Mesenchymal stem cell (in vitro differentiated cells and primary cell): ENCODE measurements at regions not wholly inside any gene's neighbourhood (a gene's known extent, or its start where the extent isn't known, plus 50 kb on each side); places are given as distances from the start of the nearest gene placed in this dataset.

ENCODE experiments used
- DNase-seq: peaks from one replicate; pipeline ENCODE4 v3.0.0-alpha.2; 2013
- H2AFZ ChIP-seq: one replicate; pipeline ENCODE4 v1.6.1; 2013; ENCODE audit warnings: low read depth, mild to moderate bottlenecking, control low read depth, inconsistent platforms, low read length, moderate library complexity
- H2AK5ac ChIP-seq: 2 replicates; pipeline ENCODE4 v1.6.1; 2013; ENCODE audit warnings: low read length, moderate library complexity, mild to moderate bottlenecking, inconsistent platforms; ENCODE audit not compliant: severe bottlenecking
- H2BK120ac ChIP-seq: one replicate; pipeline ENCODE4 v1.6.1; 2013; ENCODE audit warnings: low read depth, mild to moderate bottlenecking, inconsistent platforms, low read length, moderate library complexity
- H2BK12ac ChIP-seq, 2 experiments: one replicate each; pipeline ENCODE4 v1.6.1; 2013; ENCODE audit warnings: inconsistent platforms in 2 of 2, low read length in 2 of 2, mild to moderate bottlenecking in 2 of 2, moderate library complexity in 2 of 2, control low read depth in 1 of 2
- H2BK15ac ChIP-seq: one replicate; pipeline ENCODE4 v1.6.1; 2013; ENCODE audit warnings: mild to moderate bottlenecking, low read depth, inconsistent platforms; ENCODE audit not compliant: poor library complexity, severe bottlenecking
- H2BK5ac ChIP-seq: 2 replicates; pipeline ENCODE4 v1.6.1; 2013; ENCODE audit warnings: low read depth, mild to moderate bottlenecking, low read length, control low read depth, inconsistent platforms; ENCODE audit not compliant: poor library complexity, severe bottlenecking
- H3K14ac ChIP-seq, 2 experiments: one replicate each; pipeline ENCODE4 v1.6.1; 2013; ENCODE audit warnings: inconsistent platforms in 2 of 2, low read length in 2 of 2, control low read depth in 1 of 2, mild to moderate bottlenecking in 1 of 2, moderate library complexity in 1 of 2
- H3K18ac ChIP-seq, 2 experiments: one replicate each; pipeline ENCODE4 v1.6.1; 2013; ENCODE audit warnings: inconsistent platforms in 2 of 2, low read length in 2 of 2, control low read depth in 1 of 2, low read depth in 1 of 2, mild to moderate bottlenecking in 1 of 2
- H3K23ac ChIP-seq, 2 experiments: one replicate each; pipeline ENCODE4 v1.6.1; 2013; ENCODE audit warnings: inconsistent platforms in 2 of 2, low read length in 2 of 2, mild to moderate bottlenecking in 2 of 2, moderate library complexity in 2 of 2, control low read depth in 1 of 2
- H3K27ac ChIP-seq: 2 replicates; pipeline ENCODE4 v1.5.1; 2013; ENCODE audit warnings: mild to moderate bottlenecking, moderate library complexity, low read length, control low read depth, inconsistent platforms; ENCODE audit not compliant: poor library complexity, severe bottlenecking
- H3K27me3 ChIP-seq, 2 experiments: 2 replicates each; pipeline versions ENCODE4 v1.6.1 to v1.7.0; 2013; ENCODE audit warnings: low read length in 2 of 2, mild to moderate bottlenecking in 2 of 2, moderate library complexity in 2 of 2, control low read depth in 1 of 2, inconsistent platforms in 1 of 2; ENCODE audit not compliant: control insufficient read depth in 1 of 2, insufficient read depth in 1 of 2
- H3K36me3 ChIP-seq, 2 experiments: 2 replicates each; pipeline versions ENCODE4 v1.6.1 to v1.7.0; 2013; ENCODE audit warnings: low read length in 2 of 2, control low read depth in 1 of 2, inconsistent platforms in 1 of 2, low read depth in 1 of 2, mild to moderate bottlenecking in 1 of 2; ENCODE audit not compliant: insufficient read depth in 2 of 2, control insufficient read depth in 1 of 2
- H3K4ac ChIP-seq, 2 experiments: one replicate each; pipeline ENCODE4 v1.6.1; 2013; ENCODE audit warnings: inconsistent platforms in 2 of 2, low read length in 2 of 2, mild to moderate bottlenecking in 2 of 2, moderate library complexity in 2 of 2, control low read depth in 1 of 2, low read depth in 1 of 2
- H3K4me1 ChIP-seq: 2 replicates; pipeline ENCODE4 v1.6.1; 2013; ENCODE audit warnings: low read depth, low read length, control low read depth; ENCODE audit not compliant: control insufficient read depth, insufficient read depth
- H3K4me2 ChIP-seq: 2 replicates; pipeline ENCODE4 v1.6.1; 2013; ENCODE audit warnings: low read length, mild to moderate bottlenecking, inconsistent platforms; ENCODE audit not compliant: poor library complexity, severe bottlenecking
- H3K4me3 ChIP-seq, 2 experiments: 2 replicates each; pipeline versions ENCODE4 v1.5.1 to v1.7.0; 2013; ENCODE audit warnings: low read length in 2 of 2, mild to moderate bottlenecking in 2 of 2, control low read depth in 1 of 2, low read depth in 1 of 2; ENCODE audit not compliant: insufficient read depth in 1 of 2
- H3K79me1 ChIP-seq: replicated peaks from 2 replicates; pipeline ENCODE4 v1.6.1; 2013; ENCODE audit warnings: mild to moderate bottlenecking, control low read depth, low read length, inconsistent platforms; ENCODE audit not compliant: poor library complexity, severe bottlenecking
- H3K9ac ChIP-seq: 2 replicates; pipeline ENCODE4 v1.7.0; 2013; ENCODE audit warnings: mild to moderate bottlenecking, low read length, moderate library complexity
- H3K9me3 ChIP-seq: 2 replicates; pipeline ENCODE4 v1.7.0; 2013; ENCODE audit warnings: mild to moderate bottlenecking, low read length; ENCODE audit not compliant: control insufficient read depth
- H4K8ac ChIP-seq: one replicate; pipeline ENCODE4 v1.6.1; 2013; ENCODE audit warnings: inconsistent platforms, mild to moderate bottlenecking, low read length, moderate library complexity
- H4K91ac ChIP-seq: one replicate; pipeline ENCODE4 v1.6.1; 2013; ENCODE audit warnings: mild to moderate bottlenecking, low read length, inconsistent platforms
- WGBS: methylation state at CpG from one replicate; pipeline ENCODE4 v1.1.7; 2013; ENCODE audit warnings: mixed read lengths; 5-methylcytosine and 5-hydroxymethylcytosine counted together

DNA sequence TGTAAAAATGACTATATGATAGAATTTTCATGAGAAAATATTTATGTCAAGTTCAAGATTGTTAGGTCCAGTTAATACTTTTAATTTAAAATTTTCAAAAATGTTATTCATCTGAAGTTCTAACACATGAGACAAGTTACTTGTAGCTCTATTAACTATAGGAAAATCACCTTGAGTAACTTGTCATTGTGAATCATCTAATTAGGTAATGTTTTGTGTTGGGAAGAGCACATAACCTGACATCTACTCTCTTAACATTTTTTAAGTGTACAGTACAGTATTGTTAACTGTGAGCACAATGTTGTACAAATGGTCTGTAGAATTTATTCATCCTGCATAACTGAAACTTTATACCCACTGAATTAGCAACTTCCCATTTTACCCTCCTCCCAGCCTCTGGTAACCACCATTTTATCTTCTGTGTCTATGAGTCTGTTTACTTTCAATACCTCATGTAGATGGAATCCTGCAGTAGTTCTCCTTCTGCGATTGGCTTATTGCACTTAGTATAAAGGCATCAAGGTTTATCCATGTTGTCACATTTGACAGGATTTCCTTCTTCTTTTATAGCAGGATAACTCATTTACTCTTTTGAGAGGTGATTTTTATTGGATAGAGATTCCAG, 54.6 kb downstream of the ARL4A start:
- H3K14ac ChIP-seq: no peak overlapping the region
- H3K27me3 ChIP-seq: no peaks in the 10 kb centered on the region
- WGBS: no CpG with 5 or more reads among the region's 1 CpG
- no peak overlapping the region for H3K4ac ChIP-seq
- no peak overlapping the region for H4K91ac ChIP-seq
- no peak overlapping the region for H2AFZ ChIP-seq
- no peak overlapping the region for H3K4me3 ChIP-seq
- H3K23ac ChIP-seq: no peak overlapping the region
- H2BK12ac ChIP-seq: no peak overlapping the region
- no peak overlapping the region for H2BK15ac ChIP-seq
- H3K79me1 ChIP-seq: no peaks in the 10 kb centered on the region
- H3K4me2 ChIP-seq: no peak overlapping the region
- H3K9ac ChIP-seq: no peak overlapping the region
- H2BK120ac ChIP-seq: no peak overlapping the region
- H3K9me3 ChIP-seq: no peaks in the 10 kb centered on the region
- no peak overlapping the region for H2BK5ac ChIP-seq
- DNase-seq: no peak
- no peak overlapping the region for H3K27ac ChIP-seq
- no peaks in the 10 kb centered on the region for H3K4me1 ChIP-seq
- no peak overlapping the region for H4K8ac ChIP-seq
- no peaks in the 10 kb centered on the region for H3K36me3 ChIP-seq
- no peak overlapping the region for H2AK5ac ChIP-seq
- no peak overlapping the region for H3K18ac ChIP-seq

DNA sequence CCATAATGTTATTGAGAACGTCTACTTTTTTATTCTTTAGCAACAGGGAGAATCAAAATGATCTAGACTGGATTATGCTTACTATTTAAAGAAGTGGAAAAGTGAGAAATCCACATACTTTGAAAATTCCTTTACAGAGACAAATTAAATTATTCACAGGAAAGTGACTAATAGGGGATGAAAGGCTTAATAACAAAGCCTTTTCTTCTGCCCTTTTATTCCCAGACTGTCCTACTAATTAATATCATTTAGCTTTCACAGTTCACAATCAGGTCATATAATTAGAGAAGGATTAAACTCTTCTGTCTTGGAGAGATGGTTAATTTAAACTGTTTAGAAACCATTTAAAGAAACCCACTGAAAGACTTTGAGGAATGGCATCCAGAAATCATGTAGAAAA, 58.8 kb downstream of the ARL4A start:
- no CpG with 5 or more reads among the region's 1 CpG for WGBS

DNA sequence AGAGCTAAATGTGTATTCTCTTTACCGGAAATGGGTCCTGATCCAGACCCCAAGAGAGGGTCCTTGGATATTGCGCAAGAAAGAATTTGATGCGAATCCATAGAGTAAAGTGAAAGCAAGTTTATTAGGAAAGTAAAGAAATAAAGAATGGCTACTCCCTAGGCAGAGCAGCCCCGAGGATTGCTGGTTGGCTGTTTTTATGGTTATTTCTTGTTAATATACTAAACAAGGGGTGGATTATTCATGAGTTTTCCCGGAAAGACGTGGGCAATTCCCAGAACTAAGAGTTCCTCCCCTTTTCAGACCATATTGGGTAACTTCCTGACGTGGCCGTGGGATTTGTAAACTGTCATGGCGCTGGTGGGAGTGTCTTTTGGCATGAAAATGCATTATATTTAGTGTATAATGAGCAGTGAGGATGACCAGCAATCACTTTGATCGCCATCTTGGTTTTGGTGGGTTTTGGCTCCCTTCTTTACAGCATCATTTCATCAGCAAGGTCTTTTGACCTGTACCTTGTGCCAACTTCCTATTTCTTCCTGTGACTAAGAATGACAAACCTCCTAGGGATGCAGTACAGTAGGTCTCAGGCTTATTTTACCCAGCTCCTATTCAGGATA, 60.4 kb downstream of the ARL4A start:
- Histone ChIP-seq H3K9ac (no peak overlapping the region), H3K9me3 (no peaks in the 10 kb centered on the region), H3K4me3 (no peak overlapping the region), H3K4me2 (no peak overlapping the region), H3K79me1 (no peaks in the 10 kb centered on the region), H3K4me1 (no peaks in the 10 kb centered on the region), H3K14ac (no peak overlapping the region), H3K23ac (no peak overlapping the region), H3K36me3 (no peaks in the 10 kb centered on the region), H2AFZ (no peak overlapping the region), H2BK15ac (no peak overlapping the region), H3K27ac (no peak overlapping the region), H3K27me3 (no peaks in the 10 kb centered on the region), H4K91ac (no peak overlapping the region), H3K18ac (no peak overlapping the region), H2BK5ac (no peak overlapping the region), H2BK120ac (no peak overlapping the region), H3K4ac (no peak overlapping the region), H2BK12ac (no peak overlapping the region), H4K8ac (no peak overlapping the region), H2AK5ac (no peak overlapping the region)
- WGBS: 97% methylated on average over 10 of the region's 10 CpGs
- DNase-seq: no peak

More for the DNA sequence above, 58.8 kb downstream of the ARL4A start:
- H2BK12ac ChIP-seq: no peak overlapping the region
- H3K9me3 ChIP-seq: no peaks in the 10 kb centered on the region
- H3K27me3 ChIP-seq: no peaks in the 10 kb centered on the region
- H3K4me3 ChIP-seq: no peak overlapping the region
- H2BK15ac ChIP-seq: no peak overlapping the region
- H2AFZ ChIP-seq: no peak overlapping the region
- H2BK120ac ChIP-seq: no peak overlapping the region
- H3K23ac ChIP-seq: no peak overlapping the region
- H3K18ac ChIP-seq: no peak overlapping the region
- H4K91ac ChIP-seq: no peak overlapping the region
- no peak overlapping the region for H2BK5ac ChIP-seq
- DNase-seq: no peak
- H3K9ac ChIP-seq: no peak overlapping the region
- H3K4ac ChIP-seq: no peak overlapping the region
- H3K4me2 ChIP-seq: no peak overlapping the region
- no peaks in the 10 kb centered on the region for H3K36me3 ChIP-seq
- H4K8ac ChIP-seq: no peak overlapping the region
- H3K27ac ChIP-seq: no peak overlapping the region
- H2AK5ac ChIP-seq: no peak overlapping the region
- no peak overlapping the region for H3K14ac ChIP-seq
- H3K4me1 ChIP-seq: no peaks in the 10 kb centered on the region
- H3K79me1 ChIP-seq: no peaks in the 10 kb centered on the region

DNA sequence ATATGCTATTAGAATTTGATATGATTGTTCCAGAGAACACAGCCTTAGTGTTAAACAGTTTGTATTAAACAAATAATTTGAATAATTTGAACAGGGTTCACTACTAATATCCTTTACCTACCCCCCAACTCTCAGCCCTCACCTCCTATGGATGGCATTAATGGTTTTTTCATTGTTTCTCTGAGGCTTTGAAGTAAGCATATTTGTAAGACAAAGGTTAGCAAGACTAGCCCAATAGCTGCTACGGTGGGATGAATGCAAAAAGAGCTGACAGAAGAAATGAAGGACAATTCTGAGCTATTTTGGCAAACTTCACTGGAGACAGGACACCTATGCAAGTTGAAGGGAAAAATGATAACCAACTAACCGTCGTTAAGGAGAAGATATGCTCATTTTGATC, 61.6 kb downstream of the ARL4A start:
- no peak overlapping the region for H3K27ac ChIP-seq
- H3K79me1 ChIP-seq: no peaks in the 10 kb centered on the region
- H3K23ac ChIP-seq: no peak overlapping the region
- no peaks in the 10 kb centered on the region for H3K9me3 ChIP-seq
- H2AK5ac ChIP-seq: no peak overlapping the region
- H3K9ac ChIP-seq: no peak overlapping the region
- H3K4me2 ChIP-seq: no peak overlapping the region
- H3K36me3 ChIP-seq: no peaks in the 10 kb centered on the region
- WGBS: 61% methylated on average over 1 of the region's 3 CpGs
- H2BK15ac ChIP-seq: no peak overlapping the region
- H2BK120ac ChIP-seq: no peak overlapping the region
- H3K4me3 ChIP-seq: no peak overlapping the region
- no peak for DNase-seq
- H2AFZ ChIP-seq: no peak overlapping the region
- H3K4ac ChIP-seq: no peak overlapping the region
- H3K27me3 ChIP-seq: no peaks in the 10 kb centered on the region
- H4K91ac ChIP-seq: no peak overlapping the region
- H4K8ac ChIP-seq: no peak overlapping the region
- H3K18ac ChIP-seq: no peak overlapping the region
- no peak overlapping the region for H3K14ac ChIP-seq
- no peak overlapping the region for H2BK5ac ChIP-seq
- no peaks in the 10 kb centered on the region for H3K4me1 ChIP-seq
- H2BK12ac ChIP-seq: no peak overlapping the region
